HG02981 (cell line): ENCODE measurements at regions not wholly inside any gene's neighbourhood (a gene's known extent, or its start where the extent isn't known, plus 50 kb on each side); places are given as distances from the start of the nearest gene placed in this dataset.
"Not testable (repeated sequence)": the region's sequence is repeated elsewhere in the genome, so short reads cannot be mapped to it uniquely, and the experiment has no call there.

Experiments used
- ATAC-seq: cut with Tn5 transposase; IDR thresholded peaks from one replicate; pipeline ENCODE4 v1.9.1; 2021; ENCODE audit warnings: mild to moderate bottlenecking, moderate library complexity; ENCODE audit not compliant: unreplicated experiment

- ATAC-seq: peak; percentile 75
Measured at GRCh38 chr3:72629191-72629631, 219.0 kb downstream of the SHQ1 start.

GRCh38 chr3:72628065-72628464 is 220.2 kb downstream of the SHQ1 start:
- ATAC-seq: no peak

DNA sequence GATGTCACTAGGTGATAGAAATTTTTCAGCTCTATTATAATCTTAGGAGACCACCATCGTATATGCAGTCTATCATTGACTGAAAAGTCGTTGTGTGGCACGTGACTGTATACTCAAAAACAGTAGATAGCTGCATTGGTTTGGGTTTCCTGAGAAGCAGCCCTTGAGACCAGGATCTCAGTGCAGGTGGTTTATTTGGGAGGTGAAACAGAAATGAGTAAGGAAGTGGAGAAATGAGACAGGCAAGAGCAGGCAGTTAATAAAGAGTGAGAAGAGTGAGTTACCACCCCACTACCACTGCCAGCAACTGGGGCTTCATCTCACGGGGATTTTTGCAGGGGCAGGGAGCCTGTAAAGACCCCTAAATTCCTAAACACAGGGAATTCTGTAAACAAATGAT is 221.0 kb downstream of the SHQ1 start:
- no peak for ATAC-seq

DNA sequence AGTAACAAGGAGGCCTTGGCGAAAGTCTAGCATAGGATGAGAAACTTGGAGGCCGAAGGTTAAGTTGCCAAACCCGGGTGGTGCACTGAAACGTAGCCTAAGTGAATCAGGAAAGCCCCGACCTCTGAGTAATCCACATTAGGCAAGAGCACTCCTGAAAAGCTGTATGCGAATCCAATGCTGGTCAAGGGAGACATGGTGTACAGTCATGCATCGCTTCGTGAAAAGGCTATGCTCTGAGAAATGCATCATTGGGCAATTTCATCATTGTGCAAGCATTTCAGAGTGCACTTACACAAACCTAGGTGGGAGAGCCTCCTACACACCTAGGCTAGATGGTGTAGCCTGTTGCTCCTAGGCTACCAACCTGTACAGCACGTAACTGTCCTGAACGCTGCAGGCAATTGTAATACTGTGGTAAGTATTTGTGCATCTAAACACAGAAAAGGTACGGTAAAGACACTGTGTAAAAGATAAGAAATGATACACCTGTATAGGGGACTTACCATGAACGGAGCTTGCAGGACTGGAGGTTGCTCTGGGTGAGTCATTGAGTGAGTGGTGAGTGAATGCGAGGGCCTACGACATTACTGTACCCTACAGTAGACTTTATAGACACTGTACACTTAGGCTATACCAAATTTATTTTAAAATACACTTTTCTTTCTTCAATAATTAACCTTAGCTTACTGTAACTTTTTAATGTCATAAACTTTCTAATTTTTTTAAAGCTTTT is 222.5 kb downstream of the SHQ1 start:
- no peak for ATAC-seq

- no peak for ATAC-seq
Measured at GRCh38 chr3:72624656-72625055, 223.6 kb downstream of the SHQ1 start.

DNA sequence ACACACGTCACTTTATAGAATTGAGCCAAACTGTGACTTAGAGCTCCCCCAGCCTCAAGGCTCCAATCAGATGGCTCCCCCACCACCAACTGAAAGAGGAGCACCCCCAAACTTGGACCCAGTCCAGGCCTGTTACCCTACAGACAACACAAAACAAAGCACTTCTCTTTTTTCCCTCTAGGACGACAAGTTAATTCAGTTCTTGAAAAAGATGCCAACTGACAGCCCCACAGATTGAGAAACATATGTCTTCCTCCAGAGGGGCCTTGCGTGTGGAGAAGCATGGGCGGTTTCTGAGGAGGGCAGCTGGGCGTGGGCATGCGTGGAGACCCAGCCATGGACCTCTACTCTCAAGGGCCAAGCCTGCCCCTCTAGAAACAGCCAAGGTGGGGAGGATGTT is 229.5 kb downstream of the SHQ1 start:
- ATAC-seq: no peak

GRCh38 chr3:72617424-72618024 is 230.7 kb downstream of the SHQ1 start:
- no peak for ATAC-seq

DNA sequence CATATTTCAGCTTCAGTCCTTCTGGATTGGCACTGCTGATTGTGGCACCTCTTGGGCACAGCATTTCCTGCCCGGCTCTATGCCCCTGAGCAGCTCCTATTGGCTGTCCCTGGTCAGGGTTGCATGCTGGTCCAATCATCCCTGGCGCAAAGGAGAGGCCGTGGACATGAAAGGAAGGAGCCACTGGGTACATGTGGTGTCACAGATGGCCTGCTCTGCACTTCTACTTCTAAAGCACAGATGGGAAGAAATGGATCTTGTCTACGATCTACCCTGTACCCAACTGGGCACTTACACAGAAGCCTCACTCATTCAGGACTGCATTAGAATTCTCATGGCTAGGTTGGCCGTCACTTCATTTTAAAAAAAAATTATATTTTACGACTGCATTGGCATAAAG is 232.5 kb downstream of the SHQ1 start:
- ATAC-seq: no peak

DNA sequence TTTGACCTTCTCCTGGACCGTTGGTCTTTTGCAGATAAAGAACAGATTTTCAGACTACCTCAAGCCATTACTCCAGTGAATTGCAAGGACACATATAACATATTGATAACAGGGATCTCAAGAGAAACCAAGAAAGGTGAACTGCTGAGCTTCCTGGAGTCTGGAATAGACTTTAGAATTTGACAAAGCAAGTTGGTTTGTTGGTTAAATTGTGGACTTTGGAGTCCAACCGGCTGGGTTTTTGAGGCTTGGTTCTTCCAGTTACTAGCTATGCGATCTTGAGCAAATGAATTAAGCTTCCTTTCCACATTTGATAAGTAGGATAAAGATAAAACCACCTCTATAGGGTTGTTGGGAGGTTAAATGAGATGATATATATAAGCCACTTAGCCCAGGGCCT is 233.1 kb downstream of the SHQ1 start:
- no peak for ATAC-seq

GRCh38 chr3:72614394-72615074 is 233.7 kb downstream of the SHQ1 start:
- ATAC-seq: no peak

DNA sequence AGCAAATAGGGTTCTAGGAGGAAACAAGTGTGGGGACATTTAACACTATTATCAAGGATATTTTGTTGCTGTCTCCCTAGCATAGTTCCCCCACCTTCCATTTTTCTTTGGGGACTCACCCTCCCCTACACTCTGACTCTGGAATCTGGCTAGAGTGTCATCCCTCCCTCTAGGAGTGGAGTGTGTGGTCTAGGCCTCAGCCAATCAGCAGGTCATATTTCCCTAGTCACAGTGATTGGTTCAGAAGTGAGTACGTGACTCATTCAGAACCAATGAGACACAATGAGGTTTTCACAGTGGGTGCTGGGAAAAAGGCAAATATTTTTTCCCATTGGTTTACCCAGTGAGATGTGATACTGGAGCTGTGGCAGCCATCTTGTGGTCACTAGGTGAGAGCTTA is 234.4 kb downstream of the SHQ1 start:
- no peak for ATAC-seq

GRCh38 chr3:72609114-72609513 is 239.1 kb downstream of the SHQ1 start:
- not testable (repeated sequence) for ATAC-seq

DNA sequence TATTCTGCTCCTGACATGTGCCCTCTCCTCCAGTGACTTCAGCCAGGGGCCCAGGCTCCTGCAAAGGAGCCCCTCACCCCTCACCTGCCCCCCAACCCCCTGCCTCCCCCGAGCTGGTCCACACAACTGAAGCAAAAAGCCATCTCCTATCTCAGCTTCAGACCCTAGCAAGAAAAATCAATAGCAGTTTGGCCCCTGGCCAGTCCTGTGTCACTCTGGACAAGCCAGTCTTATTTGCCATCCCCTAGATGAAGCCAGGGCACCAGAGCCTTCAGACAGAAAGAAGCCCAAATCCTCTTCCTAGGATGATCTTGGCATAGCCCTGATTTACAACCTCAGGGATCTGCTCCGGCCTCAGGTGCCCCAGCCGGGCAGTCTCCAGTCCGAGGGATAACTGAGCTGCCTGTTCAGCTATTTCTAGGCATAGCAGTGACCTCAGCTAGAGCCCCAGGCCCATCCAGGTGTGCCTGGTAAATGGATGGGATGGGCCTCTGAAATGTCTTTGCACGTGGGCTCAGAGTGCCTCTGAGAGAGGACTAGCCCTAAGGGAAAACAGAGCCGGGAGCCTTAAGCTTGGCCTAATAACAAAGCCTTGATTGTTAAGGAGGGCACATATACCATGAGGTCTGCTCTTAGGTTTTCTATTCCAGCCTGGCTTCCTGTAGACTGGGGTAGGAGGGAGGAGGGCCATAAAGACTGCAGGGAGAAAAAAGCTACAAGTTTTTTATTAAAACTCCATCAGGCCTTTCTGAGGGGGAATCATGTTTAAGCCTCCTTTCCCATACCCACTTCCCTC is 242.0 kb downstream of the SHQ1 start:
- no peak for ATAC-seq

DNA sequence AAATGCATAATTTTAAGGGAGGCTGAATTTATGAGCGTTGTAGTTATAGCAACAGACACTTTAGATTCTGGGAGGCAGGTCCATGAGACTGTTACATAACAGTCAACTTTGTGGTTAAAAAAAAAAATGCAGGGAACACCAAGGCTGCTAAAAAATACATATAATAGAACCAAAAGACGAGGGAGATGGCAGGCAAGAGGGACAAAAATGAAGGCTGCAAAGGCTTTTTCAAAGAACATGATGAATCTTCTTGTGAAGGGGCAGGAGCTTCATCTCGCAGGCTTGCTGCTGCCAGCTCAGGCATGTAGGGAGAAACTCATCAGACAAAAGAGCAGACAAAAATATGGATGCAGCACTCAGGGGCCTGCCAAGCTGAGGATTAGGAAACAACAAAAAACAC is 243.9 kb downstream of the SHQ1 start:
- ATAC-seq: no peak

- ATAC-seq: no peak
Measured at GRCh38 chr3:72601983-72602750, 246.1 kb downstream of the SHQ1 start.

GRCh38 chr3:72601060-72601459 is 247.2 kb downstream of the SHQ1 start:
- ATAC-seq: no peak

GRCh38 chr3:72597756-72598195 is 250.5 kb downstream of the SHQ1 start:
- no peak for ATAC-seq

GRCh38 chr3:72597043-72597442 is 251.2 kb downstream of the SHQ1 start:
- ATAC-seq: no peak

DNA sequence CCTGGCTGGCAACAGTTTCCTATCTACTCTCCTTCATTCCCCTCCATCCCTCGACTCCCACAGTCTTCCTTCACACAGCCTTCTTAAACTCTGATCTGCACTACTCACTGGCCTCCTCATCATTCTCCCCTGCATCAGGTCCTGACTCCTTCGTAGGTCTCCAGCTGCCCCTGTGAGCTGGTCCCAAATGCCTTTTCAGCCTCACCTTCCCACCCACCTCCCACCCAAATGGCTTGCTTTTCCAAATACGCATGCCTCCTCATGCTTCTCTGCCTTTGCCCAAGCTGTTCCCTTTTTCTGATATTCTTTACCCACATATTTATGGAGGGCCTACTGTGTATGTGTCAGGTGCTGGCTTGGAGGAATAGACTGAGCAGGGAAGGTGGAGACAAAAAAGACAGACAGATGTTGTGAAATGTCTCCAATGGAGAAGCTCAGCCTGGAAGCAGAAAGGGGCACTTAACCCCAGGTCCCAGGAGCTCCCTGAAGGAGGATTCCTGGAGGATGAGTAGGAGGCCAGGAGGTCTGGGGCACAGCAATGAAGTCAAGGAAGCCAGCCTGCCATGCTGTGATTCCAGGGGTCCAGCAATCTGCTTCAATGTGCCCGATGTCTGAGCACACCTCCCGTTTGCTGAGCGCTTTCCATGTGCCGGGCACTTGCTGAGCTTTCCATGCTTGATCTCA is 252.2 kb downstream of the SHQ1 start:
- no peak for ATAC-seq

DNA sequence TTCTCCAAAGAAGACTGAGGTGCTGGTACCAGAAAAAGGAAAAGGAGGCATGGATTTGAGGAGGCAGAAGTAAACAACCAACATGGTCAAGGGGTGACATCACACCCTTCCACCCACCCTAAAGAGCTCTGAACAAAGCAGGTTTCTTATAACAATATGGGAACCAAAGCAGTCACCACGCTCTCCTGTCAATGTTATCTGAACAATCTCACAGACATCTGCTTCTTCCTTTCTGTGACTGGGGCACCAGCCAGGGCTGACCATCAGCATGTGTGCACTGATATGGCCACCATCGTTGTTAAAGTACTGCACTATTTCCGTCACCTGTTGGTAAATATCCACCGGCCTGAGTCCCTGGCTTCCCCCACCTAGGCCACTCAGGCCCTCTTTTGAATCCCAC is 252.9 kb downstream of the SHQ1 start:
- ATAC-seq: no peak
